Body of pancreas (tissue), 4 donors: ENCODE measurements at regions not wholly inside any gene's neighbourhood (a gene's known extent, or its start where the extent isn't known, plus 50 kb on each side); places are given as distances from the start of the nearest gene placed in this dataset.

Source experiments
- CTCF ChIP-seq, 7 experiments: fragments of 450-650 bp in 4 of 7; fragments of 200-600 bp in 3 of 7; sonication (generic) in 3 of 7; IDR thresholded peaks; one replicate each; pipeline ENCODE4 v1.5.1; 2016 to 2019; ENCODE audit warnings: antibody characterized with exemption in 7 of 7
- POLR2A ChIP-seq, 3 donors: fragments of 450-650 bp; IDR thresholded peaks; one replicate each; pipeline ENCODE4 v1.6.1; 2016; ENCODE audit warnings: antibody characterized with exemption in 3 of 3, mild to moderate bottlenecking in 2 of 3

GRCh38 chr1:81337226-81337625 lies 463.5 kb upstream of the ADGRL2 start:
- TF ChIP-seq CTCF (IDR thresholded peaks at IDR 0.05) = no peak
- TF ChIP-seq POLR2A (IDR thresholded peaks at IDR 0.05) = no peak
